GM12878 (cell line): ENCODE measurements at regions not wholly inside any gene's neighbourhood (a gene's known extent, or its start where the extent isn't known, plus 50 kb on each side); places are given as distances from the start of the nearest gene placed in this dataset.

ENCODE experiments used
- CBFB ChIP-seq: IDR thresholded peaks from 2 replicates; pipeline ENCODE4 v1.6.1; 2016; ENCODE audit warnings: antibody characterized with exemption, low read depth
- CTCF ChIP-seq, 3 experiments: IDR thresholded peaks in 2 of 3; conservative IDR thresholded peaks in 1 of 3; 2 replicates each; pipeline ENCODE4 v1.5.1; 2011; ENCODE audit warnings: low read depth in 3 of 3, low read length in 3 of 3, mild to moderate bottlenecking in 3 of 3, control low read depth in 2 of 3, moderate library complexity in 2 of 3, inconsistent platforms in 1 of 3, mixed read lengths in 1 of 3; ENCODE audit not compliant: control insufficient read depth in 2 of 3, insufficient read depth in 1 of 3; ENCODE audit errors: extremely low read depth in 1 of 3
- E4F1 ChIP-seq: fragments of 450-650 bp; IDR thresholded peaks from 2 replicates; pipeline ENCODE4 v1.6.1; 2018; ENCODE audit warnings: borderline replicate concordance, mild to moderate bottlenecking; ENCODE audit not compliant: partially characterized antibody
- SIX5 ChIP-seq: IDR thresholded peaks from 2 replicates; pipeline ENCODE4 v1.6.1; 2011; ENCODE audit warnings: mild to moderate bottlenecking, low read depth, low read length, moderate library complexity; ENCODE audit not compliant: severe bottlenecking
- SMAD1 ChIP-seq: fragments of 450-650 bp; IDR thresholded peaks from 2 replicates; pipeline ENCODE4 v1.6.1; 2018; ENCODE audit warnings: mild to moderate bottlenecking, low read depth; ENCODE audit not compliant: partially characterized antibody

- TF ChIP-seq SIX5 (no peak), CTCF (IDR thresholded peaks at IDR 0.05 in 2 of 3, conservative IDR thresholded peaks at IDR 0.05 in 1 of 3; ENCODE audit: control insufficient read depth in 2 of 3, extremely low read depth in 1 of 3, insufficient read depth in 1 of 3, low read depth in 3 of 3, low read length in 3 of 3) (no peak), E4F1 (no peak), CBFB (no peak), SMAD1 (no peak)
These were observed 159.8 kb downstream of the METTL4 start for GRCh38 chr18:2411381-2411960.
